ENCODE measurements at regions not wholly inside any gene's neighbourhood (a gene's known extent, or its start where the extent isn't known, plus 50 kb on each side); places are given as distances from the start of the nearest gene placed in this dataset.

DNA sequence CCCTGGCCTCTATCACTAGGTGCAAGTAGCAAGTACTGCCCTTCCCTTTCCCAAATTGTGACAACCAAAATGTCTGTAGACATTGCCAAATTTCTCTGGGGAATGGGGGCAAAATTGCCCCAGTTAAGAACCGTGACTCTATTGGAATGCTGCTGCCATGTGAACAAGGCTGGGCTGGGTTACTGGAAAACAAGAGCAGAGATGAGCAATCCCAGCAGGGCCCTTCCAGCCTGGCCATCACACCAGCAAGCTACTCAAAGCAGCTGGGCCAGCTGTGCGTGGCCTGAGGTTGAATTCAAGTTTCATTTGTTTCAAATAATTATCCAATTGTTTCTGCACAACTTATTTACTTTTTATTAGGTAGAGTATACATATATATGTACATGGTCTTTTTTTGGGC is 103.4 kb upstream of the PKP2 start:
- TF ChIP-seq BRCA1 (IDR thresholded peaks at IDR 0.05) (no peak), BRCA1 (CRISPR knock-in tag; IDR thresholded peaks at IDR 0.05) (no peak), ZBTB17 (CRISPR knock-in tag; IDR thresholded peaks at IDR 0.05) (no peak), DPF2 (IDR thresholded peaks at IDR 0.05) (no peak), NFIC (IDR thresholded peaks at IDR 0.05) (no peak), ETV1 (tag; conservative IDR thresholded peaks at IDR 0.05; ENCODE audit: low read depth) (no peak), POLR2A (conservative IDR thresholded peaks at IDR 0.05) (no peak), TEAD4 (IDR thresholded peaks at IDR 0.05; ENCODE audit: low read length) (no peak), TEAD4 (CRISPR knock-in tag; IDR thresholded peaks at IDR 0.05; ENCODE audit: borderline replicate concordance) (no peak), ZKSCAN8 (CRISPR knock-in tag; IDR thresholded peaks at IDR 0.05) (no peak), POLR2H (tag; IDR thresholded peaks at IDR 0.05; ENCODE audit: low read depth) (no peak), ZFP1 (CRISPR knock-in tag; IDR thresholded peaks at IDR 0.05) (no peak)
- TF ChIP-seq, protein P1, sequence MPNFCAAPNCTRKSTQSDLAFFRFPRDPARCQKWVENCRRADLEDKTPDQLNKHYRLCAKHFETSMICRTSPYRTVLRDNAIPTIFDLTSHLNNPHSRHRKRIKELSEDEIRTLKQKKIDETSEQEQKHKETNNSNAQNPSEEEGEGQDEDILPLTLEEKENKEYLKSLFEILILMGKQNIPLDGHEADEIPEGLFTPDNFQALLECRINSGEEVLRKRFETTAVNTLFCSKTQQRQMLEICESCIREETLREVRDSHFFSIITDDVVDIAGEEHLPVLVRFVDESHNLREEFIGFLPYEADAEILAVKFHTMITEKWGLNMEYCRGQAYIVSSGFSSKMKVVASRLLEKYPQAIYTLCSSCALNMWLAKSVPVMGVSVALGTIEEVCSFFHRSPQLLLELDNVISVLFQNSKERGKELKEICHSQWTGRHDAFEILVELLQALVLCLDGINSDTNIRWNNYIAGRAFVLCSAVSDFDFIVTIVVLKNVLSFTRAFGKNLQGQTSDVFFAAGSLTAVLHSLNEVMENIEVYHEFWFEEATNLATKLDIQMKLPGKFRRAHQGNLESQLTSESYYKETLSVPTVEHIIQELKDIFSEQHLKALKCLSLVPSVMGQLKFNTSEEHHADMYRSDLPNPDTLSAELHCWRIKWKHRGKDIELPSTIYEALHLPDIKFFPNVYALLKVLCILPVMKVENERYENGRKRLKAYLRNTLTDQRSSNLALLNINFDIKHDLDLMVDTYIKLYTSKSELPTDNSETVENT (CRISPR knock-in tag; IDR thresholded peaks at IDR 0.05): no peak

All from K562 (cell line).